SU-DHL-6 (cell line): ENCODE measurements at regions not wholly inside any gene's neighbourhood (a gene's known extent, or its start where the extent isn't known, plus 50 kb on each side); places are given as distances from the start of the nearest gene placed in this dataset.

ENCODE experiments used
- H2AFZ ChIP-seq: fragments of 200-600 bp; sonication (generic); 2 replicates; pipeline ENCODE4 v1.6.1; 2014; ENCODE audit warnings: low read depth, mild to moderate bottlenecking, moderate library complexity, mixed read lengths, antibody characterized with exemption, low read length; ENCODE audit not compliant: severe bottlenecking
- H3F3A ChIP-seq: fragments of 200-600 bp; shearing (Covaris generic); 2 replicates; pipeline ENCODE4 v1.6.0; 2016; ENCODE audit warnings: antibody characterized with exemption, mild to moderate bottlenecking; ENCODE audit not compliant: insufficient read depth
- H3K27ac ChIP-seq: fragments of 200-600 bp; sonication (generic); 2 replicates; pipeline ENCODE4 v1.5.1; 2016; ENCODE audit warnings: low read depth, mild to moderate bottlenecking, low read length, moderate library complexity, mixed read lengths
- H3K27me3 ChIP-seq: fragments of 200-600 bp; sonication (generic), shearing (Covaris generic); 2 replicates; pipeline ENCODE4 v1.6.0; 2014; ENCODE audit warnings: mild to moderate bottlenecking, low read length
- H3K36me3 ChIP-seq: fragments of 200-600 bp; sonication (generic); 2 replicates; pipeline ENCODE4 v1.6.1; 2014; ENCODE audit warnings: mild to moderate bottlenecking, low read length, mixed read lengths
- H3K4me2 ChIP-seq: fragments of 300-600, 200-600 bp; shearing (Covaris generic), sonication (generic); 2 replicates; pipeline ENCODE4 v1.6.0; 2014; ENCODE audit warnings: low read length, low read depth, mild to moderate bottlenecking; ENCODE audit not compliant: poor library complexity, severe bottlenecking
- H3K4me3 ChIP-seq: fragments of 200-600 bp; sonication (generic); 2 replicates; pipeline ENCODE4 v1.5.1; 2014; ENCODE audit warnings: antibody characterized with exemption, low read length, mild to moderate bottlenecking, mixed read lengths; ENCODE audit not compliant: insufficient read depth, poor library complexity, severe bottlenecking
- H3K79me2 ChIP-seq: fragments of 200-600 bp; sonication (generic); 2 replicates; pipeline ENCODE4 v1.6.1; 2014; ENCODE audit warnings: mild to moderate bottlenecking, low read length, moderate library complexity; ENCODE audit not compliant: insufficient read depth
- H3K9ac ChIP-seq: fragments of 200-600 bp; sonication (generic); 2 replicates; pipeline ENCODE4 v1.7.0; 2014; ENCODE audit warnings: mild to moderate bottlenecking, low read length
- H3K9me2 ChIP-seq: fragments of 200-600 bp; sonication (generic); replicated peaks from 2 replicates; pipeline ENCODE4 v1.6.1; 2014; ENCODE audit warnings: low read length; ENCODE audit not compliant: insufficient read depth
- H3K9me3 ChIP-seq: fragments of 200-600 bp; sonication (generic); 2 replicates; pipeline ENCODE4 v1.6.1; 2014; ENCODE audit warnings: low read length, mixed read lengths; ENCODE audit not compliant: insufficient read depth
- H4K20me1 ChIP-seq: fragments of 200-600 bp; sonication (generic); 2 replicates; pipeline ENCODE4 v1.6.1; 2014; ENCODE audit warnings: low read depth, mild to moderate bottlenecking, antibody characterized with exemption, low read length, moderate library complexity, mixed read lengths
- EZH2phosphoT487 ChIP-seq: fragments of 200-600 bp; sonication (generic), shearing (Covaris generic); conservative IDR thresholded peaks from 2 replicates; pipeline ENCODE4 v1.6.1; 2018; ENCODE audit warnings: mild to moderate bottlenecking, antibody characterized with exemption, low read length, moderate library complexity, mixed read lengths
- TF ChIP-seq, protein P1 (sequence below): fragments of 200-600 bp; sonication (generic); IDR thresholded peaks from one replicate; pipeline ENCODE4 v1.5.1; 2017; ENCODE audit warnings: antibody characterized with exemption, mild to moderate bottlenecking, low read length, moderate library complexity; ENCODE audit not compliant: insufficient read depth, poor library complexity, severe bottlenecking

DNA sequence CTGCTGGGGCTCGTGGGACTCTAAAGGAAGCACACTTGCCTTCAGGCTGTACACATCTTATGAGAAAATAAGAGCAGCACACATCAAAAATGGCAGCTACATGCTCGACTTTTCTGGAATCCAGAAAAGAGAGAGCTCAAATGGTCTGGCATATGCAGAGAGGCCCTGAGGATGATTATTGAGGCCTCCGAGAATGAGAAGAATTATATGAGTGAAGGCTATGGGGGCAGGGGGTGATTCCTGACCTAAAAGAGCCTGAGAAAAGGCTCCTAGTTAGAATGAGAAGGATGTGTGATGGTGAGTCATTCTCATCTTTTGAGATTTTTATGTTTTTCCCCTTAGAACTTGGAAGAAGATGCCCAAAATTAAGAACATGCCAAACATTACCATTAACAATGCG, 97.1 kb downstream of the HSPH1 start:
- Histone ChIP-seq H3K9me2 (no peaks in the 10 kb centered on the region), H3K9me3 (no peaks in the 10 kb centered on the region), H3K27me3 (no peaks in the 10 kb centered on the region), H3K4me2 (no peak overlapping the region), H3K36me3 (no peaks in the 10 kb centered on the region), H3K27ac (no peak overlapping the region), H4K20me1 (no peaks in the 10 kb centered on the region), H3K4me3 (no peak overlapping the region), H3K9ac (no peak overlapping the region), H3F3A (no peaks in the 10 kb centered on the region), H2AFZ (no peak overlapping the region), H3K79me2 (no peaks in the 10 kb centered on the region)
- TF ChIP-seq EZH2phosphoT487: no peak
- TF ChIP-seq, protein P1, sequence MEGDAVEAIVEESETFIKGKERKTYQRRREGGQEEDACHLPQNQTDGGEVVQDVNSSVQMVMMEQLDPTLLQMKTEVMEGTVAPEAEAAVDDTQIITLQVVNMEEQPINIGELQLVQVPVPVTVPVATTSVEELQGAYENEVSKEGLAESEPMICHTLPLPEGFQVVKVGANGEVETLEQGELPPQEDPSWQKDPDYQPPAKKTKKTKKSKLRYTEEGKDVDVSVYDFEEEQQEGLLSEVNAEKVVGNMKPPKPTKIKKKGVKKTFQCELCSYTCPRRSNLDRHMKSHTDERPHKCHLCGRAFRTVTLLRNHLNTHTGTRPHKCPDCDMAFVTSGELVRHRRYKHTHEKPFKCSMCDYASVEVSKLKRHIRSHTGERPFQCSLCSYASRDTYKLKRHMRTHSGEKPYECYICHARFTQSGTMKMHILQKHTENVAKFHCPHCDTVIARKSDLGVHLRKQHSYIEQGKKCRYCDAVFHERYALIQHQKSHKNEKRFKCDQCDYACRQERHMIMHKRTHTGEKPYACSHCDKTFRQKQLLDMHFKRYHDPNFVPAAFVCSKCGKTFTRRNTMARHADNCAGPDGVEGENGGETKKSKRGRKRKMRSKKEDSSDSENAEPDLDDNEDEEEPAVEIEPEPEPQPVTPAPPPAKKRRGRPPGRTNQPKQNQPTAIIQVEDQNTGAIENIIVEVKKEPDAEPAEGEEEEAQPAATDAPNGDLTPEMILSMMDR: no peak

DNA sequence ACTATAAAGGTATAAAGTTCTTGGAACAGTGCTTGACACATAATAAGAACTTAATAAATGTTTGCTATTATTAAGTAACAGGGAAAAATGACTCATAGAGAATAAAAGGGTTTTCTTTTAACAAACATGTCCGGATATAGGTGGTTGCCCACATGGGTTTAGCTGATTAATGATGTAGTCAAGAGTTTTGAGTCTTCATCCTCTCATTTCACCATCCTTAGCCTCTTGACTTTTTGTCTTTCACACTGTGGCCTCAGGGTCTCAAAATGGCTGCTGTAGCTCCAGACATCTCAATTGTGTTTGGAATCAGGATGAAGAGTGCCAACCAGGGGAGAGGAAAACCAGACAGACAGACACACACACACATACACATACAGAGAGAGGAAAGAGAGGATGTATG, 97.9 kb downstream of the HSPH1 start:
- no peak for TF ChIP-seq EZH2phosphoT487
- TF ChIP-seq, protein P1: no peak
- no peak overlapping the region for H3K9ac ChIP-seq

DNA sequence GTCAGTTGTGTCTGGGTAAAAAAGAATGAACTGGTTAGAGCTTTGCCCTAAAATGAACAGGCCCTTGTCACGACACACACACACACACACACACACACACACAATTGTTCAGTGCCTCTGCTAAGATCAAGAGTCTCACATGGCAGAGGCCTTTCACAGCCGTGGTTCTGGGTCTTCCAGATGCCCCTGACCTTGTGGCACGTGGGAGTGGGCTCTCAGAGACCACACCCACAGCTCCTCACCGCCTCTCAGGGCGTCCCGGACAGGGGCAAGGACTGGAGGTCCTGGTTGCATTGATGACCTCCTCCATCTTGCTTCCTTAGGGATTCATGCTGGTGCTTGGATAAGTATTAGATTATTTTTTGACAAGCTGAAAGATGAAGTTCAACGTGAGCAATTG, 101.0 kb downstream of the HSPH1 start:
- H3K36me3 ChIP-seq: no peaks in the 10 kb centered on the region
- H3K9me3 ChIP-seq: no peaks in the 10 kb centered on the region
- no peaks in the 10 kb centered on the region for H3K9me2 ChIP-seq
- H3K4me3 ChIP-seq: no peak overlapping the region
- no peaks in the 10 kb centered on the region for H4K20me1 ChIP-seq
- no peaks in the 10 kb centered on the region for H3K27me3 ChIP-seq
- no peaks in the 10 kb centered on the region for H3K79me2 ChIP-seq
- no peak overlapping the region for H3K4me2 ChIP-seq
- TF ChIP-seq, protein P1: no peak
- TF ChIP-seq EZH2phosphoT487: no peak
- no peaks in the 10 kb centered on the region for H3F3A ChIP-seq
- H2AFZ ChIP-seq: no peak overlapping the region
- no peak overlapping the region for H3K9ac ChIP-seq
- no peak overlapping the region for H3K27ac ChIP-seq

More for the DNA sequence above, 97.9 kb downstream of the HSPH1 start:
- H3K4me3 ChIP-seq: no peak overlapping the region
- no peaks in the 10 kb centered on the region for H3K79me2 ChIP-seq
- no peaks in the 10 kb centered on the region for H4K20me1 ChIP-seq
- H3K9me2 ChIP-seq: no peaks in the 10 kb centered on the region
- H2AFZ ChIP-seq: no peak overlapping the region
- H3K36me3 ChIP-seq: no peaks in the 10 kb centered on the region
- no peaks in the 10 kb centered on the region for H3F3A ChIP-seq
- no peaks in the 10 kb centered on the region for H3K9me3 ChIP-seq
- H3K4me2 ChIP-seq: no peak overlapping the region
- H3K27me3 ChIP-seq: no peaks in the 10 kb centered on the region
- no peak overlapping the region for H3K27ac ChIP-seq
